IMR-90 (cell line): ENCODE measurements at regions not wholly inside any gene's neighbourhood (a gene's known extent, or its start where the extent isn't known, plus 50 kb on each side); places are given as distances from the start of the nearest gene placed in this dataset.

Source experiments
- ATAC-seq: fragments of 200-7000 bp; cut with Tn5 transposase; 2 replicates; pipeline ENCODE4 v1.9.1; 2020; ENCODE audit warnings: low read depth, mild to moderate bottlenecking, moderate library complexity
- BruUV-seq: library from RNA; stranded (reverse); fragments of 400-500 nt; replicated peaks from 2 replicates; lab custom pipeline; 2021; lab: Mats Ljungman, UMichigan
- CTCF ChIA-PET: fragments of 300-600 bp; formaldehyde crosslinking; extraction: SDS; loops from one replicate; lab custom pipeline; 2021; ENCODE audit warnings: antibody characterized with exemption; lab: Yijun Ruan, JAX
- POLR2A ChIA-PET: fragments of 300-600 bp; sonication (Branson Sonifier 250); formaldehyde crosslinking; loops from one replicate; lab custom pipeline; 2022; ENCODE audit warnings: antibody characterized with exemption; ENCODE audit not compliant: unreplicated experiment; lab: Charles Lee
- DNase-seq: peaks from one replicate; pipeline ENCODE4 v3.0.0; 2013
- H2AFZ ChIP-seq: replicated peaks from 2 replicates; pipeline ENCODE3; 2013; ENCODE audit warnings: low read length, mild to moderate bottlenecking; ENCODE audit not compliant: poor library complexity
- H2AK5ac ChIP-seq: 2 replicates; pipeline ENCODE4 v1.6.1; 2013; ENCODE audit warnings: low read depth, low read length, inconsistent platforms
- H2AK9ac ChIP-seq: replicated peaks from 2 replicates; pipeline ENCODE3; 2013; ENCODE audit warnings: mild to moderate bottlenecking, low read depth, low read length, moderate library complexity; ENCODE audit not compliant: poor library complexity
- H2BK120ac ChIP-seq: 2 replicates; pipeline ENCODE4 v1.6.1; 2013; ENCODE audit warnings: low read depth, low read length, inconsistent platforms
- H2BK15ac ChIP-seq: 3 replicates; pipeline ENCODE4 v1.6.1; 2013; ENCODE audit warnings: low read depth, low read length, inconsistent platforms
- H2BK20ac ChIP-seq: 2 replicates; pipeline ENCODE4 v1.6.1; 2013; ENCODE audit warnings: low read depth, mild to moderate bottlenecking, inconsistent platforms, low read length, moderate library complexity
- H2BK5ac ChIP-seq: 2 replicates; pipeline ENCODE4 v1.6.1; 2013; ENCODE audit warnings: mild to moderate bottlenecking, low read depth, low read length, inconsistent platforms; ENCODE audit not compliant: poor library complexity, severe bottlenecking
- H3K14ac ChIP-seq: replicated peaks from 2 replicates; pipeline ENCODE4 v1.6.1; 2013; ENCODE audit warnings: low read depth, low read length, inconsistent platforms
- H3K18ac ChIP-seq: 2 replicates; pipeline ENCODE4 v1.6.1; 2013; ENCODE audit warnings: low read depth, low read length, control low read depth
- H3K23ac ChIP-seq: 2 replicates; pipeline ENCODE4 v1.6.1; 2013; ENCODE audit warnings: low read depth, low read length, inconsistent platforms
- H3K27ac ChIP-seq: 2 replicates; pipeline ENCODE4 v1.5.1; 2013; ENCODE audit warnings: mild to moderate bottlenecking, control low read depth, low read length; ENCODE audit not compliant: insufficient read depth
- H3K27me3 ChIP-seq: 2 replicates; pipeline ENCODE4 v1.6.1; 2013; ENCODE audit warnings: low read length; ENCODE audit not compliant: control insufficient read depth, insufficient read depth
- H3K36me3 ChIP-seq: 2 replicates; pipeline ENCODE4 v1.6.1; 2013; ENCODE audit warnings: low read length, mixed read lengths; ENCODE audit not compliant: control insufficient read depth, insufficient read depth
- H3K4ac ChIP-seq: 2 replicates; pipeline ENCODE4 v1.6.1; 2013; ENCODE audit warnings: low read depth, low read length, inconsistent platforms
- H3K4me1 ChIP-seq: 2 replicates; pipeline ENCODE4 v1.6.1; 2013; ENCODE audit warnings: low read length, mixed read lengths; ENCODE audit not compliant: control insufficient read depth, insufficient read depth
- H3K4me2 ChIP-seq: 2 replicates; pipeline ENCODE4 v1.6.1; 2013; ENCODE audit warnings: low read depth, mild to moderate bottlenecking, control low read depth, low read length, moderate library complexity
- H3K4me3 ChIP-seq: 2 replicates; pipeline ENCODE4 v1.5.1; 2013; ENCODE audit warnings: low read depth, mild to moderate bottlenecking, control low read depth, low read length, moderate library complexity; ENCODE audit not compliant: insufficient read depth
- H3K56ac ChIP-seq: 2 replicates; pipeline ENCODE4 v1.6.1; 2013; ENCODE audit warnings: low read length, inconsistent platforms; ENCODE audit not compliant: insufficient read depth; ENCODE audit errors: extremely low read depth
- H3K79me1 ChIP-seq, 2 experiments: 2 replicates each; pipeline ENCODE4 v1.6.1; 2013; ENCODE audit warnings: low read length in 2 of 2, inconsistent platforms in 1 of 2, low read depth in 1 of 2
- H3K9ac ChIP-seq: 2 replicates; pipeline ENCODE4 v1.6.1; 2013; ENCODE audit warnings: low read depth, low read length, control low read depth
- H3K9me1 ChIP-seq: 2 replicates; pipeline ENCODE4 v1.6.1; 2013; ENCODE audit warnings: low read length, inconsistent platforms; ENCODE audit not compliant: insufficient read depth
- H3K9me3 ChIP-seq: 2 replicates; pipeline ENCODE4 v1.6.1; 2013; ENCODE audit warnings: low read length; ENCODE audit not compliant: control insufficient read depth, insufficient read depth
- H4K20me1 ChIP-seq: 2 replicates; pipeline ENCODE4 v1.6.1; 2013; ENCODE audit warnings: low read length, inconsistent platforms; ENCODE audit not compliant: insufficient read depth
- H4K5ac ChIP-seq: 2 replicates; pipeline ENCODE4 v1.6.1; 2013; ENCODE audit warnings: mild to moderate bottlenecking, low read depth, low read length, control low read depth
- H4K8ac ChIP-seq, 2 experiments: 2 replicates each; pipeline ENCODE4 v1.6.1; 2013; ENCODE audit warnings: low read depth in 2 of 2, low read length in 2 of 2, control low read depth in 1 of 2, inconsistent platforms in 1 of 2
- H4K91ac ChIP-seq: 2 replicates; pipeline ENCODE4 v1.6.1; 2013; ENCODE audit warnings: low read depth, low read length, inconsistent platforms; ENCODE audit not compliant: insufficient read depth
- CEBPB ChIP-seq: IDR thresholded peaks from 2 replicates; pipeline ENCODE4 v1.6.1; 2012; ENCODE audit warnings: low read depth, low read length, improper control_type of control experiment
- FOS ChIP-seq: fragments of 150-350 bp; IDR thresholded peaks from 2 replicates; pipeline ENCODE4 v1.6.1; 2016; ENCODE audit warnings: low read depth, low read length
- MAFK ChIP-seq: IDR thresholded peaks from 2 replicates; pipeline ENCODE4 v1.6.1; 2012; ENCODE audit warnings: low read depth, low read length, improper control_type of control experiment
- MXI1 ChIP-seq: IDR thresholded peaks from 2 replicates; pipeline ENCODE4 v1.6.1; 2012; ENCODE audit warnings: low read depth, mild to moderate bottlenecking, low read length, moderate library complexity, borderline replicate concordance
- RCOR1 ChIP-seq: IDR thresholded peaks from 2 replicates; pipeline ENCODE4 v1.6.1; 2012; ENCODE audit warnings: mild to moderate bottlenecking, low read length, improper control_type of control experiment; ENCODE audit not compliant: insufficient replicate concordance
- SMC3 ChIP-seq: fragments of 150-350 bp; IDR thresholded peaks from 2 replicates; pipeline ENCODE4 v1.6.1; 2016; ENCODE audit warnings: low read depth, mild to moderate bottlenecking, antibody characterized with exemption, low read length, moderate library complexity
- WGBS, 2 experiments: methylation state at CpG; one replicate each; pipeline versions ENCODE4 v1.1.5 to v1.1.7; 2013; ENCODE audit warnings: missing lambda C conversion rate in 2 of 2; ENCODE audit not compliant: insufficient read length in 1 of 2; ENCODE audit errors: extremely low coverage in 2 of 2; 5-methylcytosine and 5-hydroxymethylcytosine counted together
- dilution Hi-C: fragments of 300-500 bp; cut with HindIII; formaldehyde crosslinking; loops from one replicate; pipeline ENCODE4 v1.14.3; 2018; ENCODE audit warnings: low sequenced_read_pairs; ENCODE audit not compliant: unreplicated experiment
- in situ Hi-C: fragments of 300-500 bp; cut with MboI; formaldehyde crosslinking; loops from 3 replicates; pipeline ENCODE4 v1.14.3; 2019; ENCODE audit warnings: low sequenced_read_pairs, inconsistent platforms, mixed read lengths
- intact Hi-C: fragments of 100-400 bp; cut with micrococcal nuclease; formaldehyde crosslinking; loops from 2 replicates; pipeline ENCODE4 v1.10.0; 2022

- ATAC-seq (no peak), DNase-seq (no peak)
- no peaks in the 10 kb centered on the region for H3K79me1 ChIP-seq
- H3K27ac ChIP-seq, result no peak overlapping the region
- H4K20me1 ChIP-seq, result no peaks in the 10 kb centered on the region
- H3K27me3 ChIP-seq, result no peaks in the 10 kb centered on the region
- no peak overlapping the region for H3K4ac ChIP-seq
- no peak overlapping the region for H2BK20ac ChIP-seq
- no peak overlapping the region for H3K18ac ChIP-seq
- H4K91ac ChIP-seq, result no peak overlapping the region
- no peak overlapping the region for H2AK9ac ChIP-seq
- no TSS peak for BruUV-seq
- no peaks in the 10 kb centered on the region for H3K4me1 ChIP-seq
- H3K9me1 ChIP-seq, result no peaks in the 10 kb centered on the region
- no peaks in the 10 kb centered on the region for H3K9me3 ChIP-seq
- no peak overlapping the region for H3K4me2 ChIP-seq
- in situ Hi-C loops (no loop called here), dilution Hi-C loops (no loop called here), intact Hi-C loops (loop anchor here (5.0 kb wide), 1 partner anchor 200 kb away; no protein-coding TSS in a partner anchor)
- TF ChIP-seq CEBPB (no peak), MXI1 (no peak), RCOR1 (no peak), SMC3 (no peak), MAFK (no peak), FOS (no peak)
- POLR2A ChIA-PET, result no interaction called here
- H3K36me3 ChIP-seq, result no peaks in the 10 kb centered on the region
- H3K4me3 ChIP-seq, result no peak overlapping the region
- H2BK5ac ChIP-seq, result no peak overlapping the region
- no peak overlapping the region for H3K56ac ChIP-seq
- no peak overlapping the region for H4K5ac ChIP-seq
- H2BK15ac ChIP-seq, result no peak overlapping the region
- H2AK5ac ChIP-seq, result no peak overlapping the region
- no peak overlapping the region for H2AFZ ChIP-seq
- no peak overlapping the region for H4K8ac ChIP-seq
- H3K14ac ChIP-seq, result no peak overlapping the region
- H3K9ac ChIP-seq, result no peak overlapping the region
- 88% methylated on average over 5 of the region's 9 CpGs; no CpG with 5 or more reads in 1 of the 2 experiments for WGBS, 2 experiments
- no peak overlapping the region for H2BK120ac ChIP-seq
- no peak overlapping the region for H3K23ac ChIP-seq
- CTCF ChIA-PET, result no interaction called here
These were observed 1154.8 kb upstream of the CDH18 start for GRCh38 chr5:21142791-21143190.
